ENCODE measurements at regions not wholly inside any gene's neighbourhood (a gene's known extent, or its start where the extent isn't known, plus 50 kb on each side); places are given as distances from the start of the nearest gene placed in this dataset.

GRCh38 chr6:135782546-135782945 lies 69.0 kb upstream of the PDE7B start:
- no peak for TF ChIP-seq CTCF (IDR thresholded peaks at IDR 0.05; ENCODE audit: insufficient read depth, low read depth, low read length, missing control alignments)
- H3K4me3 ChIP-seq (ENCODE audit: low read depth, low read length) = no peak overlapping the region
- no peak for DNase-seq (ENCODE audit: low read depth)

GRCh38 chr6:135784507-135784906 lies 67.0 kb upstream of the PDE7B start:
- H3K4me3 ChIP-seq (ENCODE audit: low read depth, low read length) = no peak overlapping the region
- TF ChIP-seq CTCF (IDR thresholded peaks at IDR 0.05; ENCODE audit: insufficient read depth, low read depth, low read length, missing control alignments) = no peak
- DNase-seq (ENCODE audit: low read depth) = no peak

GRCh38 chr6:135789375-135790050 lies 62.0 kb upstream of the PDE7B start:
- TF ChIP-seq CTCF (IDR thresholded peaks at IDR 0.05; ENCODE audit: insufficient read depth, low read depth, low read length, missing control alignments) = no peak
- H3K4me3 ChIP-seq (ENCODE audit: low read depth, low read length) = no peak overlapping the region
- no peak for DNase-seq (ENCODE audit: low read depth)

GRCh38 chr6:135791441-135791840 lies 60.1 kb upstream of the PDE7B start:
- DNase-seq (ENCODE audit: low read depth) = no peak
- no peak for TF ChIP-seq CTCF (IDR thresholded peaks at IDR 0.05; ENCODE audit: insufficient read depth, low read depth, low read length, missing control alignments)
- no peak overlapping the region for H3K4me3 ChIP-seq (ENCODE audit: low read depth, low read length)

GRCh38 chr6:135796643-135797305 lies 54.7 kb upstream of the PDE7B start:
- TF ChIP-seq CTCF (IDR thresholded peaks at IDR 0.05; ENCODE audit: insufficient read depth, low read depth, low read length, missing control alignments) = no peak
- no peak for DNase-seq (ENCODE audit: low read depth)
- H3K4me3 ChIP-seq (ENCODE audit: low read depth, low read length) = no peak overlapping the region

GRCh38 chr6:135797361-135797760 lies 54.1 kb upstream of the PDE7B start:
- no peak overlapping the region for H3K4me3 ChIP-seq (ENCODE audit: low read depth, low read length)
- TF ChIP-seq CTCF (IDR thresholded peaks at IDR 0.05; ENCODE audit: insufficient read depth, low read depth, low read length, missing control alignments) = no peak
- DNase-seq (ENCODE audit: low read depth) = no peak
